Fibroblast of mammary gland (primary cell): ENCODE measurements at regions not wholly inside any gene's neighbourhood (a gene's known extent, or its start where the extent isn't known, plus 50 kb on each side); places are given as distances from the start of the nearest gene placed in this dataset.
"Not testable (repeated sequence)": the region's sequence is repeated elsewhere in the genome, so short reads cannot be mapped to it uniquely, and the experiment has no call there.

Experiments used
- DNase-seq: peaks from one replicate; pipeline ENCODE4 v3.0.0-alpha.2; 2010; ENCODE audit warnings: low read depth
- H3K4me3 ChIP-seq: 2 replicates; pipeline ENCODE4 v1.5.1; 2011; ENCODE audit warnings: low read depth, mild to moderate bottlenecking, low read length, moderate library complexity; ENCODE audit not compliant: control insufficient read depth
- CTCF ChIP-seq: conservative IDR thresholded peaks from 2 replicates; pipeline ENCODE4 v1.5.1; 2011; ENCODE audit warnings: low read depth, low read length, inconsistent platforms; ENCODE audit not compliant: control insufficient read depth, insufficient read depth

DNA sequence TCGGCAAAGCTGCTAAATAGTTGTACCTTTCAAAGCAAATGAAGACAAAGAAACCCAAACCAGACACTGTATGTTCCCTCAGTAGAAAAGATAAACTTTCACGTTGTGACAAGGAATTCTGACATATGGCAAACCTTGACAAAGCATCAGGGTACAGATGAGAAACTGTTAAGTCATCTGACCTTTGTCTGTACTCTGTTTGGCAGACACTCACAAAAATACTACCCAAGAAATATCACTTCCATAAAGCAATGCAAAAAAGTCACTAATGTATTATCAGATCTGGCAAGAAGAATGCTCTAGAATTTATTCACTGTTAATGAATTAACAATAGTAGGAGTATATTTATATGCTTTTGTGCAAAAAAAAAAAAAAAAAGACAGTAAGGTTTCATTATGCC is 843.7 kb downstream of the DIAPH3 start:
- DNase-seq: no peak
- TF ChIP-seq CTCF: no peak
- no peak overlapping the region for H3K4me3 ChIP-seq

GRCh38 chr13:59324401-59324800 is 839.3 kb downstream of the DIAPH3 start:
- not testable (repeated sequence) for H3K4me3 ChIP-seq, DNase-seq

- DNase-seq: no peak
- no peak for TF ChIP-seq CTCF
- no peak overlapping the region for H3K4me3 ChIP-seq
Observed at GRCh38 chr13:59326717-59327116, 837.0 kb downstream of the DIAPH3 start.

DNA sequence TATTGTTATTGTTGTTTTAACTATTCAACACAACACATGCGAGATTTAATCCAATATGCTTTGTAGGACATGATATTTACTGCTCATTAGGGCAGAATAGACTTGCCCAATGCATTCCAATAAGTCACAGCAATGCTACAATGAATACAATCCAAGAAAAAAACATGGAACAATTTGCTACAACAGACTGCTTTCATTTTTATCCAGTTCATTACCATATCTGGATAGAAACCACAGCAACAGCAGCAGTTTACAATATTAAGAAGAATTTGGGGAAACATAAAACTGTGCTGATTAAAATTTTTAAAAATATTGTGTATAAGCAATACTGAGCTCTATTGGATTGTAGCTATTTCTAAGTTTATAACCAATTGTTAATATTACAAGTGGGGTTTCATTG is 833.0 kb downstream of the DIAPH3 start:
- TF ChIP-seq CTCF: no peak
- no peak overlapping the region for H3K4me3 ChIP-seq

DNA sequence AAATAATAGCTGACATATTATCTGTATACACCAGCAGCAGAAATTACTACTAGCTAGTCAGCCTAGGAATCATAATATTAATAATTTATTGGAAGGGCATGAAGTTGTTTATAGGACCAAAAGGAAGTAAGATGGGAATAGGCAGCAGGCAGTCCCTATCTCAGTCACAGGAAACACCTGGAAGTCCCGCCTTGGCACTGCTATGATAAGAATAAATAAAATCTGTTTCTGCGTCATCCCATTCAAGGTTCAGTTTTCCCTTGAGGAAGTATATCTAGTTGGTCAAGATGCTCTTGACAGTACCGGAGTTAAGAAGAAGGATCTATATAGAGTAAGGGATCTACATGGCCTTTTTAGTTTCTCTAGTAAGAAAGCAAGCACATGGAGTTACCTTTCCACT is 830.8 kb downstream of the DIAPH3 start:
- H3K4me3 ChIP-seq: no peak overlapping the region
- TF ChIP-seq CTCF: no peak
- no peak for DNase-seq

More for the DNA sequence above, 833.0 kb downstream of the DIAPH3 start:
- DNase-seq: no peak

- DNase-seq: no peak
- H3K4me3 ChIP-seq: no peak overlapping the region
Observed at GRCh38 chr13:59337070-59337469, 826.7 kb downstream of the DIAPH3 start.

DNA sequence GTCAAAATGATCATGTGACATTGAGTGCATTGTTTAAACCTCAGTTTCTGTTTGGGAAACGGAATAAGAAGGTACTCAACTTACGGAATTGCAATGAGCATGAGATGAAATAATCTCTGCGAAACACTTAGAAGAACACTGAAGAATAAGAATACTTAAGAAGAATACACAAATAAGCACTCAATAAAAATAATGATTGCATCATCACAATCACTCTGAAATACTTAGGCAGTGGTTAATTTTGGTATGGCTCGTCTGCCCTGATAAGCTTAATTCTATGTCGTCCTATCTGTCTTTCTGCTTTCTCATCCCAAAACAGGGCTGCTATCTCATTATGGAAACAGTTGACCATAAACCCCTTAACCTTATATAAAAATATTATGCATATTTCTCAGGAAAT is 823.6 kb downstream of the DIAPH3 start:
- no peak for TF ChIP-seq CTCF
- no peak for DNase-seq

More at GRCh38 chr13:59337070-59337469, 826.7 kb downstream of the DIAPH3 start:
- TF ChIP-seq CTCF: no peak

GRCh38 chr13:59340581-59340980 is 823.1 kb downstream of the DIAPH3 start:
- no peak for TF ChIP-seq CTCF
- no peak for DNase-seq
- no peak overlapping the region for H3K4me3 ChIP-seq

More for the DNA sequence above, 823.6 kb downstream of the DIAPH3 start:
- H3K4me3 ChIP-seq: no peak overlapping the region
